Sigmoid colon (tissue), 4 donors: ENCODE measurements at regions not wholly inside any gene's neighbourhood (a gene's known extent, or its start where the extent isn't known, plus 50 kb on each side); places are given as distances from the start of the nearest gene placed in this dataset.
"Not testable (repeated sequence)": the region's sequence is repeated elsewhere in the genome, so short reads cannot be mapped to it uniquely, and the experiment has no call there.

Experiments
- EP300 ChIP-seq, 4 donors: sonication (generic); formaldehyde crosslinking; IDR thresholded peaks; one replicate each; pipeline ENCODE4 v1.6.1; 2017; ENCODE audit warnings: antibody characterized with exemption in 4 of 4
- POLR2A ChIP-seq, 2 donors: fragments of 450-650 bp; IDR thresholded peaks; one replicate each; pipeline ENCODE4 v1.6.1; 2016; ENCODE audit warnings: antibody characterized with exemption in 2 of 2, mild to moderate bottlenecking in 2 of 2, moderate library complexity in 2 of 2
- POLR2AphosphoS5 ChIP-seq, 4 donors: sonication (generic); formaldehyde crosslinking; IDR thresholded peaks; one replicate each; pipeline ENCODE4 v1.6.1; 2017; ENCODE audit warnings: antibody characterized with exemption in 4 of 4

- not testable (repeated sequence) for TF ChIP-seq EP300, POLR2A, POLR2AphosphoS5 (IDR thresholded peaks at IDR 0.05)
Observed at GRCh38 chr1:224841803-224842202, 87.7 kb upstream of the DNAH14 start.
